NCI-H460 (cell line): ENCODE measurements at regions not wholly inside any gene's neighbourhood (a gene's known extent, or its start where the extent isn't known, plus 50 kb on each side); places are given as distances from the start of the nearest gene placed in this dataset.
"Not testable (repeated sequence)": the region's sequence is repeated elsewhere in the genome, so short reads cannot be mapped to it uniquely, and the experiment has no call there.

Experiments
- DNase-seq: peaks from one replicate; pipeline ENCODE4 v3.0.0-alpha.2; 2016; ENCODE audit warnings: low read depth; ENCODE audit errors: extremely low read depth

DNA sequence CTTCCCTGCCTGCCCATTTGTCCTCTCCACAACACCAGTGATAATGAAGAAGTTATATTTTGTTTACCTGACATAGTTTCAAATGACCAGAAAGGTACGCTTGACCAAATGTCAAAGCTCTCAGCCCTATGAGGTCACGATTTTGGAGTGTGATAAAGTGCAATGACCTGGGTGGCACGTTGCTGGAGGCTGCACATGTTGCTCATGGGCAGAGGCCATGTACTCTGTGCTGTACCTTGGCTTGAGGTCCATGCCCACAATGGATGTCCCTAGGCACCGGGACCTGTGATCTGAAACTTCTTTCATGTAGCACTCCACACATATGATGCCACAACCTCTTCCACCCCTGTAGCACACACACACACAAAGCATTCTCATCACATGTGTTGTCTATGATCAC, 164.0 kb upstream of the HEY2 start:
- no peak for DNase-seq

DNA sequence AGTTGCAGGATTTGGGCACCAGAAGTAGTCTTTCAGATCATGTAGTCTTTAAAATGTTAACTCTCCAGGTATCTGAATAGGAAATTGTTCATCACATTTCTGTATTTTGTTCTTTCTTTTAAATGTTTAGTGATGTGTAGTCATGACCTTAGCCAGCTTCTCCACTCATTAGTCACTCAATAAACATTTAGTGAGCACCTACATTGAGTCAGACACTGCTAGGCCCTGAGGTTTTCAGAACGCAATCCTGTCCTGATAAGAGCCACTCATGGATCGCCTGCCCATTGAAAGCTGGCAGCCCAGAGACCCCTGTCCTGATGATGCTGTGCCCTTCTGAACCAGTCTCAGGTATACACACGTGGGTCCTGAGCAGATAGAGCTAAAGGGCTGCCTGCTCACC, 163.4 kb upstream of the HEY2 start:
- no peak for DNase-seq

DNA sequence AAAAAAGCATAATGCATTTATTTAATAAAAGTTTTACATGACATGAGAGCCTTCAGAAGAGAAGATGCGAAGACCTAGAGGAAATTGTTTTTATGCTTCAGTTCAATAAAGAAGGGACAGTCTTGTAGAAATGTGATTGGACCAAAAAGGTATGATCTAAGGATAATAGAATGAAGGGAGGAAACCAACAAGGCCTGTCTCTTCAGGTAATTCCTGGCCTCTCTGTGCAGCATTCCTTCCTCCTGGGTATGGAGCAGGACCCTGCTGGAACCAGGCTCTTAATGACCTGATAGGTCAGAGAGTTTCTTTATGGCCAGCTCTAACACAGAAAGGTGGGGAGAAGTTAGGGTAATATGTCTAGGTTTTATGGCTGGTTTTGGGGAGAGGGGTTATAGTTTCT, 162.8 kb upstream of the HEY2 start:
- no peak for DNase-seq

DNA sequence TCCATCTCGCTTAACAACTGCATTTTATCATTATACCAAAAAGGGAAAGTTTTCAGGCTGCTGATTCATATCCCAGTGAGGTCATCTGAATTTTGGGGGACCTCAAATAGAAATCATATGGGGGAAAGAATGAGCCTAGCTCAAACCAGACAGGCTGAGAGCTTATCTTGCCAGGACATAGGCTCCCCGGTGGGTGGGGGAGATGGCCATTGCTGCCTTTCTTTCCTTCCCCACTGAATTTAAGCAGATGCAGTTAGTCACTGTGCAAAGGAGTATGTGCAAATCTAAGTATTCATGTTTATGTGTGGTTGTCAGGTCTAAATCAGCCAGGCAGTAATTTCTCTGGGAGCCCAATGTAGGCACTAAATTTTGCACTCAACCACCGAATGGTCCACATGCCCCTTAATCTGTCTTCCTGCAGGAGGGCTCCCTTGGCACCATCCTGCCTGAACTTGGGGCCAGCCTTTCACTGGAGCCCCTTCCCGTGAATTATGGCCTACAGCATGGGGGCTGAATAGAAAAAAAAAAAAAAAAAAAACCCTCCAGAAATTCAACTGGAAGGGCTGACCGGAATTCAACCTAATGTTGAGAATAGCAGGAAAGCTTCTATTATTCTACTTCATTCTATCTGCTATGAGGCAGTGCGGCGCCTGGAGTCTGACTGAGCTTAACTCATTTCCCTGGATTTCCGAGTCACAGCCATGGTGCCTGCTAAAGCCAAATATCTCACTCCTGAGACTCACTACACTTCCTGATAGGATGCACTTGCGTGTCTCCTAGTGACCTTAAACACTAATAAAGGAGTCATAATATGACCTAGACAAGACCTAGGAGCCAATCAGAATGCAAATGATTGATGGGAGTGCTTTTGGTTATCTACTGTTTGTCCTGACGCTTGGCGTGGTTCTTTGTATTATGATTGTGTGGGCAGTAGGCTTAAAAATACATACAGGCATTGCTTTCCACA, 161.5 kb upstream of the HEY2 start:
- DNase-seq, result no peak

DNA sequence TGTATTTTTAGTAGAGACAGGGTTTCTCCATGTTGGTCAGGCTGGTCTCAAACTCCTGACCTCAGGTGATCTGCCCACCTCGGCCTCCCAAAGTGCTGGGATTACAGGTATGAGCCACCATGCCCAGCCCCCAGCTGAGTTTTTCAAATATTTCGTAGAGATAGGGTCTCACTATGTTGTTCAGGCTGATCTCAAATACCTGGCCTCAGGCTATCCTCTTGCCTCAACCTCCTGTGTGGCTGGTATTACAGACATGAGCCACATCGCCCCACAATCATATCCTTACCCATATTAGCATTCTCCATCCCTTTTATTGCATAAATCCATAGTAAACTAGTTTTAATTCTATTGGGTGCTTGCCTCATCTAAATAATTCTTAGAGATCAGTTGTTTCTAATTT, 157.6 kb upstream of the HEY2 start:
- DNase-seq, result not testable (repeated sequence)

DNA sequence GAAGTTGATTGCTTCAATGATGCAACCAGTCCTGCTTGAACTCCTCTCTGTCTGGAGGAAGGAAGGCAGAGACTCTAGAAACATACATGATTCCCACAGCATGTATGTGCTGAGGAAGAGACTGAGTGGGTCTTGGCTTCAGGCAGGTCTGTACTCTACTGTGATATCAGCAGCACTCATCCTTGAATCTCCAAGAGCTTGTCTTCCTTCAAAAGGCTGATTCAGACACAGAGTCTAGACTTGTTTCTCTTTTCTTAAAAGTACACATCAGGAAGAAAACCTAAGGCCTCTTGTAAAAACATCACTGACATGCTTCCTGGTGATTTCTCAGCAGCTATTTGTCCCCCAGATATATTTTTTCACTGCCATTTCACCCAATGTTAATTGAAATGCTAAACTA, 155.7 kb upstream of the HEY2 start:
- no peak for DNase-seq

DNA sequence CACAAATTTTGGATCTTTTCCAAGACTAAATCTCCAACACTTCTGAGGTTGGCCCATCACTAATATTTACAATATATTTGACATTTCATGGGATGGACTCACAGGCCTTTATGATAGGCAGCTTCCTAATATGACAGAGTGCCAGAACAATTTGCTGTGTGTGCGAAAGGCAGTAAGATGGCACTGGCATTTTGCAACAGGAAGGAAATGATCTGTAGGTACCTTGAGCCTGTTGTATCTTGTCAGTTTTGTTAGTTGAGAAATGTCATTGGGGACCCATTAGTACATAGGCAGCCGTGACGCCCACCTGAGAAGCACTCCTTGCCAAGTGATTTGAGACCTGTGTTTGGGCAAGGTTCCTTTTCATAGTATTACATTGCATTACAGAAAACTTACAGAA, 153.4 kb upstream of the HEY2 start:
- no peak for DNase-seq

DNA sequence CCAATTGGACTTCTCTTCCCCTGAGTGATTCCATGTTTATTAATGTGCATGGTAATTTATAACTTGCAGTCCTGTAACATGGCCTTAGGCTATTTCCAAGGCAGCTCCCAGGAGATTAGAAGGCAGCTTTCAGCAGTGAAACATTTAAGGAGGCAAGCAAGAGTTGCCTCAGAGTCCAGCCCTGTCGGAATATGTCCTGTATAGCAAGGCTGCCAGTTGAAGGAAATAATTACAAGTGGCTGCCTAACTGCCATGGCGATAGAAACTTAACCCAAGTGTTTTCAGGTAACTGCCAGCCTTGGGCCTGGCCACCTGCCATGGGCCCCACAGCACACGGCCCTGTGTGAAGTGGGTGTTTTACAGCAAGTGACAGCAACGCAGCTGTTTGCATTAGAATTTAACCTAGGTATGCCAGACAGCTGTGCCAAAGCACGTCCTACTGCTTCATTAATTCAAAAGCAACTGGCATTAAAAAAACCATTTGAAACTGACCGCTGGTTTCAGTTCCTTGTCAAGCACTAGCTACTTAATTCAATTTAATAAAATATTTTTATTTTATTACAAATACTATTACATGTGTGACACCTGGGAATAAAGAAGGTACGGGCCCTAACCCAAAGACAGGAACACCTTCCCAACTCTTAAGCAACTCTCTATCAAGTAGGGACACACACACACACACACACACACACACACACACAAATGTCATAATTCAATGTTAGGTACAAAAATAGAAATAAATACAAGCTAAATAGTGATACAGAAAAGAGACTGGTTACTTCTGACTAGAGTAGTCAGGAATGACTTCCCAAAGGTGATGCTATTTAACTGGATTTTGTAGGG, 151.8 kb upstream of the HEY2 start:
- no peak for DNase-seq

DNA sequence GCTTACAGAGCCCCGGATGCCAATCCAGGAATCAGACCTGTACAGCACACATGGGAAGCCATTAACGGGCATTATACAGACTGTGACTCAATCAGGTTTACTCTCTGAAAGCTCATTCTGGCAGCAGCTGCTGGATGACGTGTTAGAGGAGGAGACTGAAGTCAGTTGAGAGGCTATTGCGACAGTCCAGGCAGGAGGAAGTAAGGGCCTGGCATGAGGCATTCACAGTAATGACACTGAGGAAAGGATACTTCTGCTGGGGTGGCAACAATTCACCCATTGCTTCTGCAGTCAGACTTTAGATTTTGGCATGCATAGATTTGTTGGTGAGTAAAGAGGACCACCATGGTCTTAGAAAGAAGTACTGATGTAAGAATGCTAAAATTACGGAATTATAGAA, 151.0 kb upstream of the HEY2 start:
- peak; percentile 58 for DNase-seq

DNA sequence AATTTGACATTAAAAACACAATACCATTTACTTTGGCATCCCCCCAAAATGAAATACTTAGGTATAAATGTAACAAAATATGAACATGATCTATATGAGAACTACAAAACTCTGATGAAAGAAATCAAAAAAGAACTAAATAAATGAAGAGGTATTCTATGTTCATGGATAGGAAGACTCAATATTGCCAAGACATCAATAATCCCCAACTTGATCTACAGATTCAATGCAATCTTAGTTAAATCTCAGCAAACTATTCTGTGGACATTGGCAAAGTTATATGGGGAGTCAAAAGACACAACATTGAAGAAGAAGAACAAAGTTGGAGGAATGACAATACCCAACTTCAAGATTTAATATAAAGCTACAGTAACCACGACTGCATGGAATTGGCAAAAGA, 145.2 kb upstream of the HEY2 start:
- no peak for DNase-seq

DNA sequence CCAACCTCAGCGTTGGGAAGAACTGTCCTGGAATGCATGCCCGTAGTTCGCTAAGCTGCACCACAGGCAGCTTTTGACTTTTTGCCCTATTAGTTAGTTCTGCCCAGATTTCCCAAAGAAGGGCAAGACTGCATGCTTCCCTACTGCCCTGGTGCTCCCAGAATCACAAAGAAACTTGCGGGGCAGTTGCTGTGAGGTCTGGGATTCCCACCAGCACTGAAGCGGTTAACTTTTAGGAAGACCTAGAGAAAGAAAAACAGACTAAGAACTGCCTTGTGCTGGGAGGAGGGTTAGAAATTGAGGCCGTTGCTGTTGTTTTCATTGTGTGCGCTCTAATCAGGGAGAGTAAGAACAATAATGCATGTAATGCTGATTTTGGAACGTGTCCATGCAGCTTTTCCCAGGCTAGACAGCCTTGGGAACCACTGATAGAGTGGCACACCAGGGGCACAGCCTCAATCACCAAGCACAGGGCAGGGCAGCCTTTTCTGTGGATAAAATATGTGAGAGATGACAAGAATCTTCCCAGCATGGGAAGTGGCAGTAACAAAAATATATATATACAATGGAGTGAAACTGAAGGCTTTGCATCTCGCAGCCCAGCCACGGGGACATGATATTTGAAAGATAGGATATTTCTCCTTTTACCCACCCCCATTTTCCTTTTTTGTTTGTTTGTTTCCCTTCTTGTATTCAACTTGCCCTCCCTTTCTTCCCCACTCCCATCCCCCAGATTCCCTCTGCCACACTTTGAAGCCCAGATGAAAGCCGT, 137.7 kb upstream of the HEY2 start:
- no peak for DNase-seq

DNA sequence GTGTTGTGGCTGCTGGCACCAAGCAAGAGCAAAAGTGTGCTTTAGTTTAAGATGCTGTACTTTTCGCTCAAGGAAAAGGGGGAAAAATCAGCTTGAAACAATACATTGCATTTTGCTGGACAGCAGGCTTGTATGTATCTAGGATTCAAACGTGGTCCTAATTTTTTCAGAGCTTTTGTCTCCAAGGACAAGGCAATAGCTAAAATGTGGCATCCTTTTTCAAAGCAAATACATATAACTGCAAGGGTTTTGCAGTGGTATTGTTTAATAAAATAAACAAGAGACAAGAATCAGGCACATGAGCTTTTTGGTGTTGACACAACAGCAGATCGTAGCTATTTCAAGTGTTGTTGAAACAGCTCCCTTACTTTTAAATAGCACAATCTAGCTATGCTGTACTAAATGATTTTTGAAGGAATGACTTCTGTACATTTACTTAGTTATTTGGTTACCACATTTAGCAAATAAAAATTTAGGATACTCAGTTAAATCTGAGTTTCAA, 137.0 kb upstream of the HEY2 start:
- DNase-seq, result no peak

DNA sequence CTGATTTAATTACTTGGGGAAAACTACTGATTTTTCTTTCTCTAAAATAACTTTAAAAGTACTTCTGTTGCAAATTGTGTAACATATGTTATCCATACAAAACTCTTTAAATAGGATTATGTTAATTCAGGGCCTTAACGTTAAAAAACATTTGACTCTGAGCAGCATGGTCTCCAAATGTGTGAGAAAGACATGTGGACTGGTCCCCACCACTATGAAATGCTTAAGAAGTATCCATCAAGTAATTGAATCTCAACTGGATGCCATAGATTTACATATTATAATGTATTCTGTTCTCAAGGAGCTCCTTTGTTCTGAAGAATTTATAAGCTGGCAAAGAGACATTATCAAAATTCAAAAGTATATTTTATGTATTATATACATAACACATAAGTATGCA, 130.8 kb upstream of the HEY2 start:
- DNase-seq, result no peak

DNA sequence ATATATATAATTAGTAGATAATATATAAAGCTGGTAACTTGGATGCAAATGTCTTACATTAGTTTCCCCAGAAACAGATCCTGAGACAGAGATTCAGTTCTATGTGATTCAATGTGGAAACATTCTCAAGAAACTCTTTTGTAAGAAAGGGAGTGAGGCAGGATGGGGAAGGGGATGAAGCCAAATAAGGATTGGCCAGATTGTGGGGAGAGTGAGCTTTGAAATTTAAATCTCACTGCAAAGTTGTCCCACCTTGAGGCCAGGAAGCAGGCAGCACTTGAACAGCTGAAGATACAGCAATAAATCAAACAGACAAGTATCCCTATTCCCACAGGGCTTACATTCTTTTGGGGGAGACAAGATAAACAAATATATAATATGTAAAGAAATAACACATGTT, 126.3 kb upstream of the HEY2 start:
- no peak for DNase-seq

DNA sequence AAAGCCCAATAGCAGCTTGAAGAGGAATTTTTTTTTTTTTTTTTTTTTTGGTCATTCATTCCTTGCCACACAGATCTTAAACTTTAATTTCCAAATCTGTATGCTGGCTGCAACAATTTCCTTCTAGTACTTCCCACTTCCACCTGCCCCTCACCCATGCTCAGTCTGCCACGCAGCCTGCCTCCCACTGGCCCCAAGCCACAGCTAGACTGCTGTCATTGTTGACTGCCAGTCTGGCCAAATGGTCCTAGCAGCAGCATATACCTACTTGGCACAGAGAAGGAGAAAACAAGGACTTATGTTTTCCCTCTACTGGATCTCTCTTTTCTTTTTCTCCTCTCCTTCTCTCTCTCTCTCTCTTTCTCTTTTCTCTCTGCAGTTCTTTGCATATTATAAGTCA, 118.3 kb upstream of the HEY2 start:
- DNase-seq, result no peak

DNA sequence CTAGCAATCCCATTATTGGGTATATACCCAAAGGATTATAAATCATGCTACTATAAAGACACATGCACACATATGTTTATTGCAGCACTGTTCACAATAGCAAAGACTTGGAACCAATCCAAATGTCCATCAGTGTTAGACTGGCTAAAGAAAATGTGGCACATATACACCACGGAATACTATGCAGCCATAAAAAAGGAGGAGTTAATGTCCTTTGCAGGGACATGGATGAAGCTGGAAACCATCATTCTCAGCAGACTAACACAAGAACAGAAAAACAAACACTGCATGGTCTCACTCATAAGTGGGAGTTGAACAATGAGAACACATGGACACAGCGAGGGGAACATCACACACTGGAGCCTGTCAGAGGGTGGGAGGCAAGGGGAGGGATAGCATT, 113.4 kb upstream of the HEY2 start:
- not testable (repeated sequence) for DNase-seq

DNA sequence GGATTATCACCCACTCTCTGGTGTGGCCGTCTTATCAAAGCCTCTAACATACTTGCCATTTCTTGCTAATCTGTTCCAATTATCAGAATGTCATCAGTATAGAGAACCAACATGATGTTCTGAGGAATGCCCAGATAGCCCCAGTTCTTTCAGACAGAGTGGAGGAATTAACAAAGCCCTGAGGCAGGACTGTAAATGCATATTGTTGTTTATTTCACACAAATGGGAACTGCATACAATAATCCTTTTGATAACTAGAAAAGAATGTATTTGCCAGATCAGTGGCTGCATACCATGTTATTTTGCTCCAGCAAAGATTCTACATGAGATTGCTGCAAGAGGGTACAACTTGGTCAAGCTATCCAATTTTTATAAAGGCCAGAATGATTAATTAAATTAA, 112.8 kb upstream of the HEY2 start:
- no peak for DNase-seq

DNA sequence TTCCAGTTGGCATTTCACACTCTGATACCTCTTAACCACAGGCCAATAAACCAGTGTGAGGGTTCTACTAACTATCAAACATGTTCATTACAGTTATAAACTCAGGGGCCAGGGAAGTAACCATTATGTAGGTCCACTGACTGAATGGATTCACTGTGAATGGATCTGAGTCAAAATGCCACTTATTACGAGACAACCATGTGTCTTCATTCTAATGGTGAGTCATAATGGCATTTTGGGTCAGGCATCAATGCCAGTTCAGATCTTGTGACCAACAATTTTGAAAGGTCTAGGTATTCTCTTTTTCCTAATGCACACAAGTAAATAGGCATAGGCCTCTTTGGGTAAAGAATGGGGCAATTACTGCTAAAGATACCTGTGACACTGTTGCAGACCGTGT, 112.2 kb upstream of the HEY2 start:
- no peak for DNase-seq

DNA sequence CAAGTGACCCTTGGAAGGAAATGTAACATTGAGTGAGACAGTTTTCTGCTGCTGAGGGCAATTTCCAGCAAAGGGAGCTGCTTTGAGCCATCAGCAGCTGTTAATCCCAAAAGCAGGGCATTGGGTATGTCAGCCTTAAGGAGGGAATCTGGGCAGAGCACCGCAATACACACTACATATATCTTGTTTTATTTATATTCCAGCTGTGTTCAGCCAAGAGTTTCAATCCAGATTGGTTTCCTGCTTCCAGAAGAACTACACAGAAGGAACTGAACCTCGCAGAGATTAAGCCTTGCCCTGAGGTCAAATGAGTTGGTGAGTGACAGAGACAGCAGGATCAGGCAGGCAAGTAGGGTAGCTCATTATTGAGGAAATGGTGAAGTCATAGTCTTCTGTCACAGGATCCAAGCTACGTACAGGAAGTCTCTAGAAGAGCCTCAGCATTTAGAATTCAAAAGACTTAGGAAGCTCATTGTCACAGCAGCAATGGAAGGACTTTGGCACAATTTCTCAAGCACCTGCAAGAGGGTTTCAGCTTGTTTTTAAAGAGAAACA, 109.9 kb upstream of the HEY2 start:
- no peak for DNase-seq

DNA sequence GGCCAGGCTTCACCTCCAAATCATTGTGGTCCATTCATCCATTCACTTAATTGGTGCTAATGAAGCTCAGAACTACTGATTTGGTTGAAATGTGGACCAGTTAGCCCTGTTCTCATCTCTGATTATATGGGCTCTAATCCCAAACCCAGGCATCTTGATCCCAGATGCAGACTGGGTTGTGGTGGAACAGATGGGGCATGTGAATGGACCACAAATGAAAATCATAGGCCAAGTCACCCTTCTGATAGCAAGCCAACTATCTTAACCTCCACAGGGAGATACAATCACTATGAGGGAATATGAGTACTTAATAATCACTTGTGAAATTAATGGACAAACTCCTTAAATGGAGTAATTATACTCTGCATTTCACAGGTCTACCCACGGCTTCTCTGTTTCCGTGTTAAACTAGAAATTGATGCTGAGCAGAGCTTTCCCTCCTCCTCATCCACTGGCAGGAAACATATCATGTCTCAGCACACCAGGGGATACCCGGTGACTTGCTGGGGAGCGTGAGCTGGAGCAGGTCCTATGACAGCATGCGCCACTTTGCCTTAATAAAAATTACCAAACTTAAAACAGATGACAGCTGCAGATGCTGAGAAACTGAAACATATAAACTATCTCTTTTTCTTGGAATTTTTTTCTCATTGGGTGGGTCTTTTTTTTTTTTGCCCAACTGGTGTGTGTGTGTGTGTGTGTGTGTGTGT, 108.8 kb upstream of the HEY2 start:
- DNase-seq, result no peak
